GM12875 (cell line): ENCODE measurements at regions not wholly inside any gene's neighbourhood (a gene's known extent, or its start where the extent isn't known, plus 50 kb on each side); places are given as distances from the start of the nearest gene placed in this dataset.

ENCODE experiments used
- H3K4me3 ChIP-seq: one replicate; pipeline ENCODE4 v1.5.1; 2011; ENCODE audit warnings: low read depth, low read length, control low read depth
- TF ChIP-seq, protein P1 (sequence below): IDR thresholded peaks from 2 replicates; pipeline ENCODE4 v1.5.1; 2011; ENCODE audit warnings: low read depth, mild to moderate bottlenecking, control low read depth, inconsistent platforms, low read length, moderate library complexity, borderline replicate concordance; ENCODE audit not compliant: insufficient read depth

DNA sequence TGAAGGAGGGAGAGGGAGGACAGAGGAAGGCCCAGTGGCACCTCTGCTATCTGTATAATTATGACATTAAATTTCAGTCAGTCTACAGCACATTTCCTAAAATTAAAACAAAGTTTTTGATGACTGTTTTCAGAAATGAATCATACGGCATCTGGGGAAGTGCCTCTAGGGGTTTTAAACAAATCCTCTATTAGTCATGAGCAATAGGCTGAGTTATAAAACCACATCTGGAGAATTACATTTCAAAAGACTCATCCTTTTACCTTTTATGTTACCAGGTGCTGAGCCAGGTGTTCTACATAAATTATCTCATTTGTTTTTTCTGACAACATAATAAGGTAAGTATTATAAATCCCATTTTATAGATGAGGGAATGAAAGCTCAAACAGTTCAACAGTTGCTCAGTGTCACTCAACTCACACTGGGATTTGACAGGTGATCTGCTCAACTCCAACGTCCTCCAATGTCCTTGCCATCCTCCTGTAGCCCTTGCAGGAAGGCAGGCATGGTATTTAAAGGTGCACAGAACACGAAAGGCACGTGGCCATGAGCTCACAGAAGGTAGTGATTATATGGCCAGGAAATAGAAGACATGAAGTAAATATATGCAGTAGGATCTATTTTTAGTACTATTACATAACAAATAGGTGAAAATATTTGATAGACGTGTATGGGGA lies 184.2 kb upstream of the MAN1A1 start:
- TF ChIP-seq, protein P1, sequence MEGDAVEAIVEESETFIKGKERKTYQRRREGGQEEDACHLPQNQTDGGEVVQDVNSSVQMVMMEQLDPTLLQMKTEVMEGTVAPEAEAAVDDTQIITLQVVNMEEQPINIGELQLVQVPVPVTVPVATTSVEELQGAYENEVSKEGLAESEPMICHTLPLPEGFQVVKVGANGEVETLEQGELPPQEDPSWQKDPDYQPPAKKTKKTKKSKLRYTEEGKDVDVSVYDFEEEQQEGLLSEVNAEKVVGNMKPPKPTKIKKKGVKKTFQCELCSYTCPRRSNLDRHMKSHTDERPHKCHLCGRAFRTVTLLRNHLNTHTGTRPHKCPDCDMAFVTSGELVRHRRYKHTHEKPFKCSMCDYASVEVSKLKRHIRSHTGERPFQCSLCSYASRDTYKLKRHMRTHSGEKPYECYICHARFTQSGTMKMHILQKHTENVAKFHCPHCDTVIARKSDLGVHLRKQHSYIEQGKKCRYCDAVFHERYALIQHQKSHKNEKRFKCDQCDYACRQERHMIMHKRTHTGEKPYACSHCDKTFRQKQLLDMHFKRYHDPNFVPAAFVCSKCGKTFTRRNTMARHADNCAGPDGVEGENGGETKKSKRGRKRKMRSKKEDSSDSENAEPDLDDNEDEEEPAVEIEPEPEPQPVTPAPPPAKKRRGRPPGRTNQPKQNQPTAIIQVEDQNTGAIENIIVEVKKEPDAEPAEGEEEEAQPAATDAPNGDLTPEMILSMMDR: no peak
- no peak overlapping the region for H3K4me3 ChIP-seq

DNA sequence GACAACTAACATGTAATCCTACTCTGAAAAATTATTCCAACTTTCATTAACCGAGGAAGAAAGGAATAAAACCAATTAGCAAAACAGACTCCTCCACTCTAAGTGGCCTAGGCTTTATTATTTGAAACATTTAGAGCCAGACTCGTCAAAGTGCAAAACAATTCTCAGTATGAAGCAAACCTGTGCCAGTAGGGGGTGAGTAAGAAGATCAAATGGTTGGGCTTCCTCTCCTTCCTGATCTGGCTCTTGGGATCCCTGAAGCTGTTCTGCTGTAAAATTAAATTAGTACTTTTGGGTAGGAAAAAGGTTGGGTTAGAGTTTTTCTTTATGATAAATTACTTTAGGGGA lies 177.6 kb upstream of the MAN1A1 start:
- no peak overlapping the region for H3K4me3 ChIP-seq
- TF ChIP-seq, protein P1: no peak

DNA sequence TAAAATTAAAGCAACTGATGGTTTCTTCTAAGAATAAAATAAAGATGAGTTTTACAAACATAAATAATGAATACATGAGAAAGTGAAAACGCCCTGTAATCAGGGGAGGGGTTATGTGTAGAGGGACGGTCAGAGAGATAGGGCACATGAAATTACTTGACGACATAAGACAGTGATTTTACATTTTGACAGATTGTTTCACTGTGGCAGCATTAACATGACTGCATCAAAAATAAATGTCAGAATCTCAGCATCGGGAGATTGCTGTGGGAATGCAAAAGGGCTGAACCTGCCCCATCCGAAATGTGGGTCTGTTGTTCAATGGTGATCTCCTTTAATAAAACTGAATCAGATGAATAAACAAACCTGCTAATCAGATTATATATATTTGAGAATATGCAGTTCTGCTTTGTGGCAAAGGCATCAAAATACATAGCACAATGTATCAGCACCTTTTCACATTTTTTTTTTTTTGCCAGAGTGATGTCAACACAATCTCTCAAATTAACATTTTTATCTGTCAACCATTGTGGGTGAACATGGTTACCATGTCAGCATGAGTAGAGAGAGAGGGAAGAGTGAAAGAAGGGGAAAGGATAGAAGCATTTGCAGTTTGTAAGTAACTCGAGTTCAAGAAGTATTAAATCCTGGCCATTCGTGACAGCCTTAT lies 177.1 kb upstream of the MAN1A1 start:
- H3K4me3 ChIP-seq: no peak overlapping the region
- TF ChIP-seq, protein P1: no peak

DNA sequence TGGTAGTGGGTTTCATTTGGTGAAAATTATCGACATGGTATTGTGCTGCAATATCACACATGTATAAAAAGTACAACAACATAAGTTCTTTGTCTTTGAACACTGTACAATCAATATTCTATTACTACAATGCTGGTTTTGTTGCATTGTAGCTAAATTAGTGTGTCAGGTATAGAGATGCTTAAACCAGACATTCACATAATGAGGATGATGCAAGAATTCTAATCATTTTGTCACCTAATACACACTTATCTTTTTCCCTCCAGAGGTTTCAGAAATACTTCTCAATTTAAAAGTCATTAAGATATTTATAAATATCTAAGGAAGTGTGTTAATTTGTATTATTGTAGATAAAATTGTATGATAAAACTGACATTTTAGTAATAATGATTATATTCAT lies 174.8 kb upstream of the MAN1A1 start:
- no peak overlapping the region for H3K4me3 ChIP-seq
- TF ChIP-seq, protein P1: no peak

DNA sequence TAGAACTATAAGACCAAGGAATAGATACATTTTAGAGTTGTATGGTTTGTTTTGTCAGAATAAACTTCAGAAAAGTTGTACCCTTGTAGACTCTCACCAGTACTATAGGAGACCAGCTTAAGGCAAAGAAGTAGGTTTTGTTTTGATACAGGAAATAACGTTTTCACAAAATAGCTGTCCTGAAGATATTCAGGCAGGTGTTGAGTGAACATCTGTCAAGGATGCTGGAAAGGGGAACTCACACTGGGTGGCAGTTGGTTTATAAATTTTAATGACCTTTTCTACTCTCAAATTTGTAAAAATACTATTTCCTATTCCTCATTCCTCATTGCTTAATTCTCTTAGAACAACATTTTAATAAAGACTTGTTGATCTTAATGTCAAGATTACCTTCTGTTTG lies 174.0 kb upstream of the MAN1A1 start:
- TF ChIP-seq, protein P1: no peak
- no peak overlapping the region for H3K4me3 ChIP-seq

DNA sequence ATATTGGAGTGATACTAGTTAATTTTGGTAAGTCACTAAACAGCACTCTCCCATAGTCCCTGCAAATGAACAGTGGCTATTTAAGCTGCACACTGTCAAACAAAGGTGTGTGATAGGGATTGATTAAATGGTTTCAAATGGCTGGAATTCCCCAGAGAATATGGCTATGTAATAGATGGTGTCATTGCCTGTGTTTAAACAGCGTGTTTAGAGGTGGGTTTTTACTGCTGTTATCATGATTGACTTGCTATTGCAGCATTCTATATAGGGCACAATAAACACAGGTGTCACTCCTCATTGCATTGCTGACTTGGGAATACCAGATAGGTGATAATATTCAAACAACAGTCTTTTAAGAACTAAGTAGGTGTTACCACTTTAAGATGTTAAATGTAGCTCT lies 171.7 kb upstream of the MAN1A1 start:
- TF ChIP-seq, protein P1: no peak
- H3K4me3 ChIP-seq: no peak overlapping the region

DNA sequence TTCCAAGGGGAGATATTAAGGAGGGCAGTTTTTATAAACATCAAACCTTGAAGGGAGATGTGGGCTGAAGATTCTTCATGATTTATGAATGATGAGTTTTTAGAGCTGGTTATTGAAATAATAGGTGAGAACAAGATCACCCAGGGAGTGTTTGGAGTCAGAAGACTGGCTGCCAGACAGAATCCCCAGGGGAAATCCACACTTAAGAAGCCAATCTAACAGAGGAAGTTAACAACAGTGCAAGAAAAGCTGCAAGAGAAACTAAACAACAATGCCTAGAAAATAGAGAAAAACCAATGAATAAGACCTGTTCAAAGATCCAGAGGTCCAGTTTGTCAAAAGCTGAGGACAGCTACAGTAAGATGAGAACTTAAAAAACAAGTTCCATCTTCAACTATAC lies 167.9 kb upstream of the MAN1A1 start:
- TF ChIP-seq, protein P1: no peak
- no peak overlapping the region for H3K4me3 ChIP-seq
